ENCODE measurements at regions not wholly inside any gene's neighbourhood (a gene's known extent, or its start where the extent isn't known, plus 50 kb on each side); places are given as distances from the start of the nearest gene placed in this dataset.
"Not testable (repeated sequence)": the region's sequence is repeated elsewhere in the genome, so short reads cannot be mapped to it uniquely, and the experiment has no call there.

DNA sequence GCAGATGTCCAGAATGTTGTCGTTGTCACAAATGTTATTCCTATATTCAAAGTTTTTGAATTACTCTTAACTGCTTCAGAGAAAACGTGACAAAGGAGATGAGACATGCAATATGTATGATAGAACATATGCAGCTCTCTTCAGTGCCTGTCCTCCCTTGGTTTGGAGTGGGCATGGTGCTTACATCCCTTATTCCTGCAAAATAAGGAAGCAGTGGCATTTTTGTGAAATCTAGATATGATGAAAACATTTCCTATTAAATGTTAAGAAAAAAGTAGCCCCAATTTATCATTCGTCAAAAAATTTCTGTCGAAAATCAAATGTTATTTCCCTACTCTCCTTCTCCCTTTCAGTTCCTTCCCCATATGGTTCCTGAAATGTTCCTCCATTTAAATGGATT is 457.5 kb upstream of the FANCL start:
- Mint-ChIP-seq H3K9me3 (no peaks in the 10 kb centered on the region), H3K4me1 (no peaks in the 10 kb centered on the region), H3K27me3 (ENCODE audit: low read depth) (no peaks in the 10 kb centered on the region), H3K4me3 (no peak overlapping the region), H3K36me3 (no peaks in the 10 kb centered on the region), H3K27ac (no peak overlapping the region)
- TF ChIP-seq, protein P1, sequence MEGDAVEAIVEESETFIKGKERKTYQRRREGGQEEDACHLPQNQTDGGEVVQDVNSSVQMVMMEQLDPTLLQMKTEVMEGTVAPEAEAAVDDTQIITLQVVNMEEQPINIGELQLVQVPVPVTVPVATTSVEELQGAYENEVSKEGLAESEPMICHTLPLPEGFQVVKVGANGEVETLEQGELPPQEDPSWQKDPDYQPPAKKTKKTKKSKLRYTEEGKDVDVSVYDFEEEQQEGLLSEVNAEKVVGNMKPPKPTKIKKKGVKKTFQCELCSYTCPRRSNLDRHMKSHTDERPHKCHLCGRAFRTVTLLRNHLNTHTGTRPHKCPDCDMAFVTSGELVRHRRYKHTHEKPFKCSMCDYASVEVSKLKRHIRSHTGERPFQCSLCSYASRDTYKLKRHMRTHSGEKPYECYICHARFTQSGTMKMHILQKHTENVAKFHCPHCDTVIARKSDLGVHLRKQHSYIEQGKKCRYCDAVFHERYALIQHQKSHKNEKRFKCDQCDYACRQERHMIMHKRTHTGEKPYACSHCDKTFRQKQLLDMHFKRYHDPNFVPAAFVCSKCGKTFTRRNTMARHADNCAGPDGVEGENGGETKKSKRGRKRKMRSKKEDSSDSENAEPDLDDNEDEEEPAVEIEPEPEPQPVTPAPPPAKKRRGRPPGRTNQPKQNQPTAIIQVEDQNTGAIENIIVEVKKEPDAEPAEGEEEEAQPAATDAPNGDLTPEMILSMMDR (IDR thresholded peaks at IDR 0.05; ENCODE audit: unreplicated experiment): no peak
- DNase-seq (ENCODE audit: low spot score in 2 of 2, unreplicated experiment in 2 of 2): no peak

DNA sequence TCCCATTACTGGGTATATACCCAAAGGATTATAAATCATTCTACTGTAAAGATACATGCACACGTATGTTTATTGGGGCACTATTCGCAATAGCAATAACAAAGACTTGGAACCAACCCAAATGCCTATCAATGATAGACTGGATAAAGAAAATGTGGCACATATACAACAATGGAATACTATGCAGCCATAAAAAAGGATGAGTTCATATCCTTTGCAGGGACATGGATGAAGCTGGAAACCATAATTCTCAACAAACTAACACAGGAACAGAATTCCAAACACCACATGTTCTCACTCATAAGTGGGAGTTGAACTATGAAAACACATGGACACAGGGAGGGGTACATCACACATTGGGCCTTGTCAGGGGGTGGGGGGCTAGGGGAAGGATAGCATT is 453.0 kb upstream of the FANCL start:
- H3K27ac Mint-ChIP-seq; H3K27me3 Mint-ChIP-seq (ENCODE audit: low read depth); H3K4me3 Mint-ChIP-seq; H3K4me1 Mint-ChIP-seq; DNase-seq (ENCODE audit: low spot score in 2 of 2, unreplicated experiment in 2 of 2); H3K36me3 Mint-ChIP-seq: not testable (repeated sequence)
- peaks cover 35% of the 10 kb centered on the region for H3K9me3 Mint-ChIP-seq

DNA sequence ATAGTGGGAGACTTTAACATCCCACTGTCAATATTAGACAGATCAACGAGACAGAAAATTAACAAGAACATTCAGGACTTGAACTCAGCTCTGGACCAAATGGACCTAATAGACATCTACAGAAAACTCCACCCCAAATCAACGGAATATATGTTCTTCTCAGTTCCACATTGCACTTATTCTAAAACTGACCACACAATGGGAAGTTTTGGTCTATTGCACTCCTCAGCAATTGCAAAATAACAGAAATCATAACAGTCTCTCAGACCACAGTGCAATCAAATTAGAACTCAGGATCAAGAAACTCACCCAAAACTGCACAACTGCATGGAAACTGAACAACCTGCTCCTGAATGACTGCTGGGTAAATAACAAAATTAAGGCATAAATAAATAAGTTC is 449.9 kb upstream of the FANCL start:
- H3K27me3 Mint-ChIP-seq (ENCODE audit: low read depth); DNase-seq (ENCODE audit: low spot score in 2 of 2, unreplicated experiment in 2 of 2); H3K4me1 Mint-ChIP-seq; H3K27ac Mint-ChIP-seq; H3K4me3 Mint-ChIP-seq; H3K36me3 Mint-ChIP-seq: not testable (repeated sequence)
- H3K9me3 Mint-ChIP-seq: peaks cover 41% of the 10 kb centered on the region

DNA sequence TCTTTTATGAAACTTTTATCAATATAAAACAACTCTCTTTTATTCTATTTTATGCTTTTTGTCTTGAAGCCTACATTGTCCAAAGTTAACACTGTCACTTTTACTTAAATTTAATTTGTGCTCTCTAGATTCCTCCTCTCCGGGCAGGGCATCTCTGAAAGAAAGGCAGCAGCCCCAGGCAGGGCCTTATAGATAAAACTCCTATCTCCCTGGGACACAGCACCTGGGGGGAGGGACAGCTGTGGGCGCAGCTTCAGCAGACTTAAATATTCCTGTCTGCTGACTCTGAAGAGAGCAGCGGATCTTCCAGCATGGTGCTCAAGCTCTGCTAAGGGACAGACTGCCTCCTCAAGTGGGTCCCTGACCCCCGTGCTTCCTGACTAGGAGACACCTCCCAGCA is 447.7 kb upstream of the FANCL start:
- Mint-ChIP-seq H3K4me1 (no peaks in the 10 kb centered on the region), H3K36me3 (peaks cover 6% of the 10 kb centered on the region), H3K4me3 (no peak overlapping the region), H3K27me3 (ENCODE audit: low read depth) (no peaks in the 10 kb centered on the region), H3K9me3 (peaks cover 41% of the 10 kb centered on the region), H3K27ac (no peak overlapping the region)
- no peak for DNase-seq (ENCODE audit: low spot score in 2 of 2, unreplicated experiment in 2 of 2)
- TF ChIP-seq, protein P1 (IDR thresholded peaks at IDR 0.05; ENCODE audit: unreplicated experiment): no peak

- Mint-ChIP-seq H3K27ac (no peak overlapping the region), H3K4me1 (no peaks in the 10 kb centered on the region)
Observed at GRCh38 chr2:58686776-58687175, 445.7 kb upstream of the FANCL start.

DNA sequence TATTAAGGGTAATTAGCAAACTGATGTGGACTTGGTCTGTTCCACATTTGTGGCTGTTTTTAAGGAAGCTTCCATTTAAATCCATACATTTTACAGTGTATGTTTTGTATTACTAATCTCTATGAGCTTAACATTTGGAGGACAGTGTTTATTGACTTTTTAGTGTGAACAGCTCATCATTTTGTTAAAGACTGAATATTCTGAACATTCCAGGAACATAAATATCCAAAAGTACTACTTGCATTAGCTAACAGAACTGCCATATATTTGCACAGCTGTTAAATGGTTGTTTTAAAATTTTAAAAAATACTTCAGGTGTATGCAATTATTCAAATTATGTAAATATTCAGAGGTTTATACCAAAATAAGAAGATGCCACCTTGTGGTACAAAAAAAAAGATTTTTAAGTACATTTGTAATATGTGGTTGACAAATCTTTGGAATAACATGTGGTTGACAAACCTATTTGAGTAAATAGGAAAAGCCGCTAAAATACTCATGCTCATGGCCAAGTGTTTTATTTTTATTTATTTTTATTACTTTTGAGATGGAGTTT is 439.7 kb upstream of the FANCL start:
- no peaks in the 10 kb centered on the region for H3K27me3 Mint-ChIP-seq (ENCODE audit: low read depth)
- no peak for DNase-seq (ENCODE audit: low spot score in 2 of 2, unreplicated experiment in 2 of 2)
- no peak overlapping the region for H3K4me3 Mint-ChIP-seq
- TF ChIP-seq, protein P1 (IDR thresholded peaks at IDR 0.05; ENCODE audit: unreplicated experiment): peak; percentile 35
- H3K27ac Mint-ChIP-seq: no peak overlapping the region
- H3K4me1 Mint-ChIP-seq: no peaks in the 10 kb centered on the region
- no peaks in the 10 kb centered on the region for H3K36me3 Mint-ChIP-seq
- peaks cover 6% of the 10 kb centered on the region for H3K9me3 Mint-ChIP-seq

More at GRCh38 chr2:58686776-58687175, 445.7 kb upstream of the FANCL start:
- TF ChIP-seq, protein P1 (IDR thresholded peaks at IDR 0.05; ENCODE audit: unreplicated experiment): no peak
- H3K27me3 Mint-ChIP-seq (ENCODE audit: low read depth): no peaks in the 10 kb centered on the region
- H3K36me3 Mint-ChIP-seq: peaks cover 6% of the 10 kb centered on the region
- peaks cover 30% of the 10 kb centered on the region for H3K9me3 Mint-ChIP-seq
- no peak for DNase-seq (ENCODE audit: low spot score in 2 of 2, unreplicated experiment in 2 of 2)
- no peak overlapping the region for H3K4me3 Mint-ChIP-seq

GRCh38 chr2:58677748-58678147 is 436.6 kb upstream of the FANCL start:
- no peak overlapping the region for H3K27ac Mint-ChIP-seq
- DNase-seq (ENCODE audit: low spot score in 2 of 2, unreplicated experiment in 2 of 2): no peak
- peaks cover 6% of the 10 kb centered on the region for H3K9me3 Mint-ChIP-seq
- TF ChIP-seq, protein P1 (IDR thresholded peaks at IDR 0.05; ENCODE audit: unreplicated experiment): no peak
- no peaks in the 10 kb centered on the region for H3K27me3 Mint-ChIP-seq (ENCODE audit: low read depth)
- H3K4me1 Mint-ChIP-seq: no peaks in the 10 kb centered on the region
- no peaks in the 10 kb centered on the region for H3K36me3 Mint-ChIP-seq
- no peak overlapping the region for H3K4me3 Mint-ChIP-seq

All from mesothelial cell of epicardium (in vitro differentiated cells).